Activated CD8-positive, alpha-beta memory T cell treated with anti-CD3 and anti-CD28 coated beads, Interleukin-2, amount 50 U/mL, for 1 hour (primary cell): ENCODE measurements at regions not wholly inside any gene's neighbourhood (a gene's known extent, or its start where the extent isn't known, plus 50 kb on each side); places are given as distances from the start of the nearest gene placed in this dataset.

Source experiments
- DNase-seq: peaks from one replicate; pipeline ENCODE4 v3.0.0-alpha.2; 2020; ENCODE audit errors: extremely low read depth

GRCh38 chr7:17234398-17235031, 63.9 kb upstream of the AHR start:
- peak; percentile 54 for DNase-seq

GRCh38 chr7:17236171-17236570, 62.3 kb upstream of the AHR start:
- DNase-seq: no peak

GRCh38 chr7:17236603-17237002, 61.8 kb upstream of the AHR start:
- no peak for DNase-seq

- no peak for DNase-seq
Measured at GRCh38 chr7:17239046-17239445, 59.4 kb upstream of the AHR start.

- no peak for DNase-seq
Measured at GRCh38 chr7:17239683-17240521, 58.5 kb upstream of the AHR start.

- no peak for DNase-seq
Measured at GRCh38 chr7:17242504-17242903, 55.9 kb upstream of the AHR start.

GRCh38 chr7:17244786-17245185, 53.7 kb upstream of the AHR start:
- DNase-seq: no peak

GRCh38 chr7:17247357-17247756, 51.1 kb upstream of the AHR start:
- DNase-seq: no peak

GRCh38 chr7:17248527-17248926, 49.9 kb upstream of the AHR start:
- no peak for DNase-seq
